WTC11 (cell line): ENCODE measurements at regions not wholly inside any gene's neighbourhood (a gene's known extent, or its start where the extent isn't known, plus 50 kb on each side); places are given as distances from the start of the nearest gene placed in this dataset.
A peak's percentile ranks its signal among the peaks of the same experiment; 100 is the strongest.

Experiments
- ATAC-seq: fragments of 200-7000 bp; cut with Tn5 transposase; 2 replicates; pipeline ENCODE4 v1.10.0; 2021; ENCODE audit warnings: mild to moderate bottlenecking, moderate library complexity
- CTCF ChIA-PET: fragments of 300-600 bp; sonication (Branson Sonifier 250); formaldehyde crosslinking; loops from one replicate; lab custom pipeline; 2021; ENCODE audit warnings: antibody characterized with exemption; lab: Charles Lee
- POLR2A ChIA-PET: fragments of 350-600 bp; sonication (Branson Sonifier 250); formaldehyde crosslinking; loops from one replicate; lab custom pipeline; 2021; ENCODE audit warnings: antibody characterized with exemption; lab: Charles Lee
- DNase-seq: peaks from one replicate; pipeline ENCODE4 v3.0.0; 2021; ENCODE audit warnings: low spot score
- H3K27ac Mint-ChIP-seq: 2 replicates; pipeline ENCODE4 v1.8.0; 2021; ENCODE audit warnings: mixed read lengths
- H3K27me3 Mint-ChIP-seq: 2 replicates; pipeline ENCODE4 v1.8.0; 2021; ENCODE audit warnings: low read depth, mild to moderate bottlenecking, moderate library complexity, mixed read lengths
- H3K36me3 Mint-ChIP-seq: 2 replicates; pipeline ENCODE4 v1.8.0; 2021; ENCODE audit warnings: mixed read lengths
- H3K4me1 Mint-ChIP-seq: 2 replicates; pipeline ENCODE4 v1.8.0; 2022; ENCODE audit warnings: mixed read lengths
- H3K4me3 Mint-ChIP-seq: 2 replicates; pipeline ENCODE4 v1.8.0; 2021; ENCODE audit warnings: mild to moderate bottlenecking, moderate library complexity, mixed read lengths
- H3K9me3 Mint-ChIP-seq: 2 replicates; pipeline ENCODE4 v1.8.0; 2021; ENCODE audit warnings: mixed read lengths
- ATF1 ChIP-seq: sonication (generic); formaldehyde crosslinking; IDR thresholded peaks from 2 replicates; pipeline ENCODE4 v1.8.1; 2023; ENCODE audit warnings: mild to moderate bottlenecking, moderate library complexity, missing genetic modification reagents
- ATF2 ChIP-seq: sonication (generic); formaldehyde crosslinking; IDR thresholded peaks from 2 replicates; pipeline ENCODE4 v1.8.1; 2022; ENCODE audit warnings: low read depth, missing genetic modification reagents, borderline replicate concordance
- CBFB ChIP-seq: sonication (generic); formaldehyde crosslinking; IDR thresholded peaks from 2 replicates; pipeline ENCODE4 v1.8.1; 2022; ENCODE audit warnings: mild to moderate bottlenecking, low read depth, missing genetic modification reagents
- CREM ChIP-seq: sonication (generic); formaldehyde crosslinking; IDR thresholded peaks from 2 replicates; pipeline ENCODE4 v1.8.1; 2022; ENCODE audit warnings: mild to moderate bottlenecking, missing genetic modification reagents, moderate library complexity
- ELF4 ChIP-seq: sonication (generic); formaldehyde crosslinking; IDR thresholded peaks from 2 replicates; pipeline ENCODE4 v1.8.1; 2022; ENCODE audit warnings: low read depth, mild to moderate bottlenecking, moderate library complexity, missing genetic modification reagents
- ETV6 ChIP-seq: sonication (generic); formaldehyde crosslinking; IDR thresholded peaks from 2 replicates; pipeline ENCODE4 v1.8.1; 2022; ENCODE audit warnings: mild to moderate bottlenecking, missing genetic modification reagents
- FOXK1 ChIP-seq: sonication (generic); formaldehyde crosslinking; IDR thresholded peaks from 2 replicates; pipeline ENCODE4 v1.8.0; 2022; ENCODE audit warnings: mild to moderate bottlenecking, moderate library complexity, missing genetic modification reagents
- FOXP1 ChIP-seq: sonication (generic); formaldehyde crosslinking; IDR thresholded peaks from 2 replicates; pipeline ENCODE4 v1.8.0; 2022; ENCODE audit warnings: missing genetic modification reagents, mild to moderate bottlenecking, moderate library complexity, borderline replicate concordance
- FOXP4 ChIP-seq: sonication (generic); formaldehyde crosslinking; IDR thresholded peaks from 2 replicates; pipeline ENCODE4 v1.8.0; 2022; ENCODE audit warnings: mild to moderate bottlenecking, missing genetic modification reagents
- GABPB1 ChIP-seq: sonication (generic); formaldehyde crosslinking; IDR thresholded peaks from 2 replicates; pipeline ENCODE4 v1.8.1; 2023; ENCODE audit warnings: mild to moderate bottlenecking, missing genetic modification reagents
- HMGA2 ChIP-seq: fragments of 250-450 bp; sonication (Bioruptor Pico); IDR thresholded peaks from 2 replicates; pipeline ENCODE4 v1.4.0; 2021; ENCODE audit warnings: mild to moderate bottlenecking, moderate library complexity
- HMGXB4 ChIP-seq: sonication (generic); formaldehyde crosslinking; IDR thresholded peaks from 2 replicates; pipeline ENCODE4 v1.8.1; 2023; ENCODE audit warnings: mild to moderate bottlenecking, moderate library complexity, missing genetic modification reagents
- KAT7 ChIP-seq: sonication (generic); formaldehyde crosslinking; IDR thresholded peaks from 2 replicates; pipeline ENCODE4 v1.8.1; 2023; ENCODE audit warnings: missing genetic modification reagents, mild to moderate bottlenecking, borderline replicate concordance
- NR1H2 ChIP-seq: sonication (generic); formaldehyde crosslinking; IDR thresholded peaks from 2 replicates; pipeline ENCODE4 v1.9.0; 2021; ENCODE audit warnings: mild to moderate bottlenecking, moderate library complexity, missing genetic modification reagents
- NR3C1 ChIP-seq: sonication (generic); formaldehyde crosslinking; conservative IDR thresholded peaks from 2 replicates; pipeline ENCODE4 v1.8.1; 2023; ENCODE audit warnings: low read depth, mild to moderate bottlenecking, missing genetic modification reagents
- SMAD4 ChIP-seq: sonication (generic); formaldehyde crosslinking; IDR thresholded peaks from 2 replicates; pipeline ENCODE4 v1.8.0; 2022; ENCODE audit warnings: mild to moderate bottlenecking, missing genetic modification reagents
- TEAD4 ChIP-seq: sonication (generic); formaldehyde crosslinking; IDR thresholded peaks from 2 replicates; pipeline ENCODE4 v1.8.0; 2022; ENCODE audit warnings: mild to moderate bottlenecking, missing genetic modification reagents
- ZNF263 ChIP-seq: sonication (generic); formaldehyde crosslinking; IDR thresholded peaks from 2 replicates; pipeline ENCODE4 v1.8.1; 2022; ENCODE audit warnings: low read depth, mild to moderate bottlenecking, moderate library complexity, missing genetic modification reagents
- ZNF317 ChIP-seq: sonication (generic); formaldehyde crosslinking; IDR thresholded peaks from 2 replicates; pipeline ENCODE4 v1.8.1; 2023; ENCODE audit warnings: low read depth, mild to moderate bottlenecking, moderate library complexity, missing genetic modification reagents, borderline replicate concordance
- ZNF532 ChIP-seq: fragments of 250-450 bp; sonication (Bioruptor Pico); IDR thresholded peaks from 2 replicates; pipeline ENCODE4 v1.9.0; 2021; ENCODE audit warnings: mild to moderate bottlenecking, borderline replicate concordance
- ZNF671 ChIP-seq: fragments of 250-450 bp; sonication (Bioruptor Pico); IDR thresholded peaks from 2 replicates; pipeline ENCODE4 v1.8.0; 2021; ENCODE audit warnings: mild to moderate bottlenecking
- TF ChIP-seq, protein P1 (sequence below): sonication (generic); formaldehyde crosslinking; conservative IDR thresholded peaks from 2 replicates; pipeline ENCODE4 v1.8.1; 2023; ENCODE audit warnings: mild to moderate bottlenecking, low read depth, missing genetic modification reagents, moderate library complexity

- Mint-ChIP-seq H3K27ac (no peak overlapping the region; the same call in 1 of the 2 replicates), H3K4me1 (peaks cover 23% of the 10 kb centered on the region), H3K36me3 (no peaks in the 10 kb centered on the region), H3K4me3 (no peak overlapping the region), H3K9me3 (peaks cover 11% of the 10 kb centered on the region), H3K27me3 (no peaks in the 10 kb centered on the region)
- TF ChIP-seq ETV6 (CRISPR knock-in tag) (no peak), FOXP1 (CRISPR knock-in tag) (no peak), ZNF532 (CRISPR knock-in tag) (no peak), SMAD4 (CRISPR knock-in tag) (no peak), TEAD4 (no peak), GABPB1 (CRISPR knock-in tag) (no peak), ZNF671 (no peak), HMGXB4 (CRISPR knock-in tag) (no peak), ELF4 (CRISPR knock-in tag) (no peak), NR1H2 (CRISPR knock-in tag) (no peak), CBFB (no peak), HMGA2 (no peak), ATF2 (CRISPR knock-in tag) (no peak), FOXK1 (CRISPR knock-in tag) (no peak), ATF1 (no peak)
- TF ChIP-seq, protein P1, sequence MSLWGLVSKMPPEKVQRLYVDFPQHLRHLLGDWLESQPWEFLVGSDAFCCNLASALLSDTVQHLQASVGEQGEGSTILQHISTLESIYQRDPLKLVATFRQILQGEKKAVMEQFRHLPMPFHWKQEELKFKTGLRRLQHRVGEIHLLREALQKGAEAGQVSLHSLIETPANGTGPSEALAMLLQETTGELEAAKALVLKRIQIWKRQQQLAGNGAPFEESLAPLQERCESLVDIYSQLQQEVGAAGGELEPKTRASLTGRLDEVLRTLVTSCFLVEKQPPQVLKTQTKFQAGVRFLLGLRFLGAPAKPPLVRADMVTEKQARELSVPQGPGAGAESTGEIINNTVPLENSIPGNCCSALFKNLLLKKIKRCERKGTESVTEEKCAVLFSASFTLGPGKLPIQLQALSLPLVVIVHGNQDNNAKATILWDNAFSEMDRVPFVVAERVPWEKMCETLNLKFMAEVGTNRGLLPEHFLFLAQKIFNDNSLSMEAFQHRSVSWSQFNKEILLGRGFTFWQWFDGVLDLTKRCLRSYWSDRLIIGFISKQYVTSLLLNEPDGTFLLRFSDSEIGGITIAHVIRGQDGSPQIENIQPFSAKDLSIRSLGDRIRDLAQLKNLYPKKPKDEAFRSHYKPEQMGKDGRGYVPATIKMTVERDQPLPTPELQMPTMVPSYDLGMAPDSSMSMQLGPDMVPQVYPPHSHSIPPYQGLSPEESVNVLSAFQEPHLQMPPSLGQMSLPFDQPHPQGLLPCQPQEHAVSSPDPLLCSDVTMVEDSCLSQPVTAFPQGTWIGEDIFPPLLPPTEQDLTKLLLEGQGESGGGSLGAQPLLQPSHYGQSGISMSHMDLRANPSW = no peak
- POLR2A ChIA-PET = no interaction called here
- DNase-seq (no peak), ATAC-seq (peak; percentile 67)
- CTCF ChIA-PET = no interaction called here
Observed at GRCh38 chr6:74320074-74320473, 624.1 kb downstream of the CD109 start.

DNA sequence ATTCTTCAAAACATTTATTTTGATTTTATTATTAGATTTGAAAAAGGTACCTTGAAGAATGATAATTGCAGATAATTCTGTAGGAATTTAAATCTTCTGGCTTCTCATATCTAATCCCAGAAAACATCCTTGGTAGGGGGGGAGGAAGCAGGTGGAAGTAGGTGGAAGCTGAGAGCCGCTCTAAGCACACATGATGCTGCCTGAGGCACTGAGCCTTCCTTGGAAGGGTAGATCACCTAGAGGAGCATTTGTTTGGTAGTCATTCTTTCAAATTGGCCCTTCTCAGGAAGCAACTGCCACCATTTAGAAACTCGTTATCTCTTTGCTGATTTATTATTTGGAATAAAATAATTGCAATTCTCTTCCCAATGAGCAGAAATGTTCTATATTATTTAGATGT is 623.3 kb downstream of the CD109 start:
- POLR2A ChIA-PET = interaction anchor here (0.7 kb wide), 1 partner anchor 416 kb away, joined by 3 read pairs; no protein-coding TSS in a partner anchor
- CTCF ChIA-PET = no interaction called here
- Mint-ChIP-seq H3K4me3 (no peak overlapping the region), H3K27me3 (no peaks in the 10 kb centered on the region), H3K36me3 (no peaks in the 10 kb centered on the region), H3K4me1 (peaks cover 23% of the 10 kb centered on the region), H3K9me3 (peaks cover 11% of the 10 kb centered on the region), H3K27ac (peak overlapping the region; percentile 48; the same call in 1 of the 2 replicates)
- TF ChIP-seq KAT7 = no peak
- TF ChIP-seq FOXP4 = no peak
- no peak for TF ChIP-seq ZNF317
- no peak for TF ChIP-seq ZNF263
- TF ChIP-seq CREM (CRISPR knock-in tag) = no peak
- TF ChIP-seq NR3C1 (CRISPR knock-in tag) = no peak
- peak; percentile 67 for ATAC-seq
- no peak for DNase-seq
